ENCODE measurements at regions not wholly inside any gene's neighbourhood (a gene's known extent, or its start where the extent isn't known, plus 50 kb on each side); places are given as distances from the start of the nearest gene placed in this dataset.

- WGBS, 2 donors = 19 to 30% methylated on average over 5 of the region's 5 CpGs
- no peaks in the 10 kb centered on the region for H3K27me3 ChIP-seq (ENCODE audit: control insufficient read depth in 1 of 2, insufficient read depth in 2 of 2, low read length in 2 of 2)
- peaks cover 0 to 5% of the 10 kb centered on the region in 2 donors for H3K4me1 ChIP-seq (ENCODE audit: control insufficient read depth in 2 of 2, insufficient read depth in 2 of 2, low read length in 1 of 2)
- H3K9me3 ChIP-seq (ENCODE audit: control insufficient read depth in 2 of 2, insufficient read depth in 1 of 2, low read depth in 1 of 2, low read length in 1 of 2) = no peaks in the 10 kb centered on the region
- H3K27ac ChIP-seq (ENCODE audit: low read depth in 2 of 2, low read length in 1 of 2) = peak overlapping the region; percentile 35 to 69
- H3K4me3 ChIP-seq (ENCODE audit: low read depth in 1 of 2, low read length in 2 of 2) = no peak overlapping the region
- no peaks in the 10 kb centered on the region for H3K36me3 ChIP-seq (ENCODE audit: control insufficient read depth in 2 of 2, insufficient read depth in 2 of 2, low read length in 1 of 2)
Measured at GRCh38 chr5:124655921-124656511, 90.4 kb downstream of the ZNF608 start.

- Histone ChIP-seq H3K27me3 (ENCODE audit: control insufficient read depth in 1 of 2, insufficient read depth in 2 of 2, low read length in 2 of 2) (no peaks in the 10 kb centered on the region), H3K36me3 (ENCODE audit: control insufficient read depth in 2 of 2, insufficient read depth in 2 of 2, low read length in 1 of 2) (no peaks in the 10 kb centered on the region), H3K9me3 (ENCODE audit: control insufficient read depth in 2 of 2, insufficient read depth in 1 of 2, low read depth in 1 of 2, low read length in 1 of 2) (no peaks in the 10 kb centered on the region), H3K4me3 (ENCODE audit: low read depth in 1 of 2, low read length in 2 of 2) (no peak overlapping the region), H3K4me1 (ENCODE audit: control insufficient read depth in 2 of 2, insufficient read depth in 2 of 2, low read length in 1 of 2) (peaks cover 0 to 5% of the 10 kb centered on the region in 2 donors), H3K27ac (ENCODE audit: low read depth in 2 of 2, low read length in 1 of 2) (no peak overlapping the region)
- 25 to 33% methylated on average over 8 of the region's 8 CpGs for WGBS, 2 donors
Measured at GRCh38 chr5:124655251-124655917, 91.1 kb downstream of the ZNF608 start.

- no peak overlapping the region for H3K4me3 ChIP-seq (ENCODE audit: low read depth in 1 of 2, low read length in 2 of 2)
- peaks cover 0 to 2% of the 10 kb centered on the region in 2 donors for H3K4me1 ChIP-seq (ENCODE audit: control insufficient read depth in 2 of 2, insufficient read depth in 2 of 2, low read length in 1 of 2)
- no peaks in the 10 kb centered on the region for H3K36me3 ChIP-seq (ENCODE audit: control insufficient read depth in 2 of 2, insufficient read depth in 2 of 2, low read length in 1 of 2)
- no peaks in the 10 kb centered on the region for H3K27me3 ChIP-seq (ENCODE audit: control insufficient read depth in 1 of 2, insufficient read depth in 2 of 2, low read length in 2 of 2)
- 72 to 77% methylated on average over 5 of the region's 5 CpGs for WGBS, 2 donors
- peak overlapping the region in 1 of 2 donors; percentile 3 for H3K27ac ChIP-seq (ENCODE audit: low read depth in 2 of 2, low read length in 1 of 2)
- H3K9me3 ChIP-seq (ENCODE audit: control insufficient read depth in 2 of 2, insufficient read depth in 1 of 2, low read depth in 1 of 2, low read length in 1 of 2) = no peaks in the 10 kb centered on the region
Measured at GRCh38 chr5:124654418-124654817, 92.0 kb downstream of the ZNF608 start.

GRCh38 chr5:124653666-124654065 lies 92.8 kb downstream of the ZNF608 start:
- peaks cover 0 to 2% of the 10 kb centered on the region in 2 donors for H3K4me1 ChIP-seq (ENCODE audit: control insufficient read depth in 2 of 2, insufficient read depth in 2 of 2, low read length in 1 of 2)
- H3K27me3 ChIP-seq (ENCODE audit: control insufficient read depth in 1 of 2, insufficient read depth in 2 of 2, low read length in 2 of 2) = no peaks in the 10 kb centered on the region
- no peaks in the 10 kb centered on the region for H3K36me3 ChIP-seq (ENCODE audit: control insufficient read depth in 2 of 2, insufficient read depth in 2 of 2, low read length in 1 of 2)
- H3K9me3 ChIP-seq (ENCODE audit: control insufficient read depth in 2 of 2, insufficient read depth in 1 of 2, low read depth in 1 of 2, low read length in 1 of 2) = no peaks in the 10 kb centered on the region
- no peak overlapping the region for H3K27ac ChIP-seq (ENCODE audit: low read depth in 2 of 2, low read length in 1 of 2)
- no peak overlapping the region for H3K4me3 ChIP-seq (ENCODE audit: low read depth in 1 of 2, low read length in 2 of 2)
- 82 to 84% methylated on average over 3 of the region's 3 CpGs for WGBS, 2 donors

- 89 to 95% methylated on average over 2 of the region's 2 CpGs for WGBS, 2 donors
Measured at GRCh38 chr5:124652892-124653441, 93.5 kb downstream of the ZNF608 start.

GRCh38 chr5:124652514-124652819 lies 94.0 kb downstream of the ZNF608 start:
- 53 to 57% methylated on average over 2 of the region's 2 CpGs for WGBS, 2 donors
- H3K4me3 ChIP-seq (ENCODE audit: low read depth in 1 of 2, low read length in 2 of 2) = no peak overlapping the region
- H3K27me3 ChIP-seq (ENCODE audit: control insufficient read depth in 1 of 2, insufficient read depth in 2 of 2, low read length in 2 of 2) = no peaks in the 10 kb centered on the region
- no peaks in the 10 kb centered on the region for H3K36me3 ChIP-seq (ENCODE audit: control insufficient read depth in 2 of 2, insufficient read depth in 2 of 2, low read length in 1 of 2)
- no peaks in the 10 kb centered on the region for H3K4me1 ChIP-seq (ENCODE audit: control insufficient read depth in 2 of 2, insufficient read depth in 2 of 2, low read length in 1 of 2)
- H3K9me3 ChIP-seq (ENCODE audit: control insufficient read depth in 2 of 2, insufficient read depth in 1 of 2, low read depth in 1 of 2, low read length in 1 of 2) = no peaks in the 10 kb centered on the region
- H3K27ac ChIP-seq (ENCODE audit: low read depth in 2 of 2, low read length in 1 of 2) = no peak overlapping the region

More at GRCh38 chr5:124652892-124653441, 93.5 kb downstream of the ZNF608 start:
- Histone ChIP-seq H3K4me3 (ENCODE audit: low read depth in 1 of 2, low read length in 2 of 2) (no peak overlapping the region), H3K9me3 (ENCODE audit: control insufficient read depth in 2 of 2, insufficient read depth in 1 of 2, low read depth in 1 of 2, low read length in 1 of 2) (no peaks in the 10 kb centered on the region), H3K36me3 (ENCODE audit: control insufficient read depth in 2 of 2, insufficient read depth in 2 of 2, low read length in 1 of 2) (no peaks in the 10 kb centered on the region), H3K27me3 (ENCODE audit: control insufficient read depth in 1 of 2, insufficient read depth in 2 of 2, low read length in 2 of 2) (no peaks in the 10 kb centered on the region), H3K27ac (ENCODE audit: low read depth in 2 of 2, low read length in 1 of 2) (no peak overlapping the region), H3K4me1 (ENCODE audit: control insufficient read depth in 2 of 2, insufficient read depth in 2 of 2, low read length in 1 of 2) (peaks cover 0 to 1% of the 10 kb centered on the region in 2 donors)

GRCh38 chr5:124651663-124652513 lies 94.6 kb downstream of the ZNF608 start:
- H3K4me1 ChIP-seq (ENCODE audit: control insufficient read depth in 2 of 2, insufficient read depth in 2 of 2, low read length in 1 of 2) = no peaks in the 10 kb centered on the region
- no peaks in the 10 kb centered on the region for H3K9me3 ChIP-seq (ENCODE audit: control insufficient read depth in 2 of 2, insufficient read depth in 1 of 2, low read depth in 1 of 2, low read length in 1 of 2)
- H3K36me3 ChIP-seq (ENCODE audit: control insufficient read depth in 2 of 2, insufficient read depth in 2 of 2, low read length in 1 of 2) = no peaks in the 10 kb centered on the region
- no peaks in the 10 kb centered on the region for H3K27me3 ChIP-seq (ENCODE audit: control insufficient read depth in 1 of 2, insufficient read depth in 2 of 2, low read length in 2 of 2)
- 5% methylated on average over 50 to 54 of the region's 54 CpGs for WGBS, 2 donors
- peak overlapping the region; percentile 43 to 72 for H3K27ac ChIP-seq (ENCODE audit: low read depth in 2 of 2, low read length in 1 of 2)
- peak overlapping the region; percentile 56 to 69 for H3K4me3 ChIP-seq (ENCODE audit: low read depth in 1 of 2, low read length in 2 of 2)

GRCh38 chr5:124650951-124651662 lies 95.3 kb downstream of the ZNF608 start:
- Histone ChIP-seq H3K9me3 (ENCODE audit: control insufficient read depth in 2 of 2, insufficient read depth in 1 of 2, low read depth in 1 of 2, low read length in 1 of 2) (no peaks in the 10 kb centered on the region), H3K27ac (ENCODE audit: low read depth in 2 of 2, low read length in 1 of 2) (no peak overlapping the region), H3K36me3 (ENCODE audit: control insufficient read depth in 2 of 2, insufficient read depth in 2 of 2, low read length in 1 of 2) (no peaks in the 10 kb centered on the region), H3K4me1 (ENCODE audit: control insufficient read depth in 2 of 2, insufficient read depth in 2 of 2, low read length in 1 of 2) (no peaks in the 10 kb centered on the region), H3K4me3 (ENCODE audit: low read depth in 1 of 2, low read length in 2 of 2) (peak overlapping the region in 1 of 2 donors; percentile 56), H3K27me3 (ENCODE audit: control insufficient read depth in 1 of 2, insufficient read depth in 2 of 2, low read length in 2 of 2) (no peaks in the 10 kb centered on the region)
- 20 to 21% methylated on average over 3 of the region's 3 CpGs for WGBS, 2 donors

GRCh38 chr5:124650147-124650561 lies 96.3 kb downstream of the ZNF608 start:
- Histone ChIP-seq H3K27ac (ENCODE audit: low read depth in 2 of 2, low read length in 1 of 2) (no peak overlapping the region), H3K4me1 (ENCODE audit: control insufficient read depth in 2 of 2, insufficient read depth in 2 of 2, low read length in 1 of 2) (no peaks in the 10 kb centered on the region), H3K9me3 (ENCODE audit: control insufficient read depth in 2 of 2, insufficient read depth in 1 of 2, low read depth in 1 of 2, low read length in 1 of 2) (no peaks in the 10 kb centered on the region), H3K36me3 (ENCODE audit: control insufficient read depth in 2 of 2, insufficient read depth in 2 of 2, low read length in 1 of 2) (no peaks in the 10 kb centered on the region), H3K4me3 (ENCODE audit: low read depth in 1 of 2, low read length in 2 of 2) (no peak overlapping the region), H3K27me3 (ENCODE audit: control insufficient read depth in 1 of 2, insufficient read depth in 2 of 2, low read length in 2 of 2) (no peaks in the 10 kb centered on the region)
- WGBS, 2 donors = 24 to 28% methylated on average over 4 of the region's 4 CpGs

Measured in esophagus (tissue), 2 donors.